ENCODE measurements at regions not wholly inside any gene's neighbourhood (a gene's known extent, or its start where the extent isn't known, plus 50 kb on each side); places are given as distances from the start of the nearest gene placed in this dataset.

GRCh38 chr11:30089921-30090320 is 73.1 kb upstream of the KCNA4 start:
- no peak for TF ChIP-seq POLR2AphosphoS5 (IDR thresholded peaks at IDR 0.05)
- TF ChIP-seq CTCF (IDR thresholded peaks at IDR 0.05 in 8 of 11, conservative IDR thresholded peaks at IDR 0.05 in 3 of 11), result no peak
- no peak for TF ChIP-seq POLR2A (IDR thresholded peaks at IDR 0.05)
- Histone ChIP-seq H3K9me3 (no peaks in the 10 kb centered on the region), H3K4me1 (no peaks in the 10 kb centered on the region), H3K27me3 (replicated peaks in 1 of 7) (no peaks in the 10 kb centered on the region), H3K4me3 (no peak overlapping the region), H3K36me3 (no peaks in the 10 kb centered on the region), H3K27ac (no peak overlapping the region)
- intact Hi-C loops (cut with DNase I; ENCODE audit: low total_unique reads), result no loop called here
- DNase-seq, result no peak
- 61 to 94% (median 74%) methylated on average over 1 of the region's 1 CpG for WGBS, 5 donors

DNA sequence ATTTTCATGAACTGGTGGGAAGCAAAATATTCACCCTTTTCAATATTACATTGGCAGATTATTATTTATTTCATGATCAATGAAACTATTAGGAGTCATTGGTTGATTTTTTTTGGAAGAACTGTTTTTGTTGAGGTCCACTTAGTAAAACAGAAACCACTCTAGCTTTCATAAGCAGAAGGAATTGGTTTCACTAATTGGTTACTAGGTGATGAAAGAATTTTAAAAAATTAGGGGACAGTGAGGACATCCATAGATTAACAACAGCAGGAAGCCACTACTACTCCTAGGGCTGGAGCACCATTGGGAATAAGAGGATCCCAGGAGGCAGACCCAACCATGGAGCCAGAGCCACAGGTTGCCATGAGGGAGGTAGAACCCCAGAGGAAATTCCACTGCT is 74.4 kb upstream of the KCNA4 start:
- TF ChIP-seq POLR2A (IDR thresholded peaks at IDR 0.05) (no peak), POLR2AphosphoS5 (IDR thresholded peaks at IDR 0.05) (no peak), CTCF (IDR thresholded peaks at IDR 0.05 in 8 of 11, conservative IDR thresholded peaks at IDR 0.05 in 3 of 11) (no peak)
- Histone ChIP-seq H3K36me3 (no peaks in the 10 kb centered on the region), H3K27ac (no peak overlapping the region), H3K4me3 (no peak overlapping the region), H3K9me3 (no peaks in the 10 kb centered on the region), H3K27me3 (replicated peaks in 1 of 7) (no peaks in the 10 kb centered on the region), H3K4me1 (no peaks in the 10 kb centered on the region)
- intact Hi-C loops (cut with DNase I; ENCODE audit: low total_unique reads), result no loop called here
- no peak for DNase-seq

GRCh38 chr11:30091737-30092136 is 74.9 kb upstream of the KCNA4 start:
- 83 to 97% (median 86%) methylated on average over 2 of the region's 2 CpGs for WGBS, 5 donors
- no peak overlapping the region for H3K4me3 ChIP-seq

GRCh38 chr11:30092518-30092917 is 75.7 kb upstream of the KCNA4 start:
- no peak overlapping the region for H3K27ac ChIP-seq
- no peaks in the 10 kb centered on the region for H3K4me1 ChIP-seq
- H3K27me3 ChIP-seq (replicated peaks in 1 of 7), result no peaks in the 10 kb centered on the region
- no peaks in the 10 kb centered on the region for H3K36me3 ChIP-seq
- H3K9me3 ChIP-seq, result no peaks in the 10 kb centered on the region
- intact Hi-C loops (cut with DNase I; ENCODE audit: low total_unique reads), result no loop called here
- H3K4me3 ChIP-seq, result no peak overlapping the region
- TF ChIP-seq POLR2AphosphoS5 (IDR thresholded peaks at IDR 0.05) (no peak), POLR2A (IDR thresholded peaks at IDR 0.05) (no peak), CTCF (IDR thresholded peaks at IDR 0.05 in 8 of 11, conservative IDR thresholded peaks at IDR 0.05 in 3 of 11) (no peak)
- no peak for DNase-seq

More at GRCh38 chr11:30091737-30092136, 74.9 kb upstream of the KCNA4 start:
- intact Hi-C loops (cut with DNase I; ENCODE audit: low total_unique reads), result no loop called here
- Histone ChIP-seq H3K27me3 (replicated peaks in 1 of 7) (no peaks in the 10 kb centered on the region), H3K27ac (no peak overlapping the region), H3K36me3 (no peaks in the 10 kb centered on the region), H3K9me3 (no peaks in the 10 kb centered on the region), H3K4me1 (no peaks in the 10 kb centered on the region)
- DNase-seq, result no peak
- TF ChIP-seq CTCF (IDR thresholded peaks at IDR 0.05 in 8 of 11, conservative IDR thresholded peaks at IDR 0.05 in 3 of 11), result no peak

All from spleen (tissue), 11 donors.